ENCODE measurements at regions not wholly inside any gene's neighbourhood (a gene's known extent, or its start where the extent isn't known, plus 50 kb on each side); places are given as distances from the start of the nearest gene placed in this dataset.

GRCh38 chr2:41877114-41877678 is 170.6 kb upstream of the PKDCC start:
- Mint-ChIP-seq H3K9me3 (no peaks in the 10 kb centered on the region), H3K4me1 (ENCODE audit: low read depth) (no peaks in the 10 kb centered on the region), H3K27me3 (ENCODE audit: insufficient read depth) (peaks cover 13% of the 10 kb centered on the region), H3K36me3 (ENCODE audit: low read depth) (no peaks in the 10 kb centered on the region), H3K4me3 (no peak overlapping the region), H3K27ac (no peak overlapping the region)
- intact Hi-C loops (cut with micrococcal nuclease), result no loop called here
- no peak for DNase-seq (ENCODE audit: low spot score)

- H3K4me1 Mint-ChIP-seq (ENCODE audit: low read depth), result no peaks in the 10 kb centered on the region
- H3K27ac Mint-ChIP-seq, result no peak overlapping the region
- intact Hi-C loops (cut with micrococcal nuclease), result no loop called here
- DNase-seq (ENCODE audit: low spot score), result no peak
- no peaks in the 10 kb centered on the region for H3K36me3 Mint-ChIP-seq (ENCODE audit: low read depth)
- peaks cover 10% of the 10 kb centered on the region for H3K27me3 Mint-ChIP-seq (ENCODE audit: insufficient read depth)
- H3K4me3 Mint-ChIP-seq, result no peak overlapping the region
- no peaks in the 10 kb centered on the region for H3K9me3 Mint-ChIP-seq
Observed at GRCh38 chr2:41878056-41878455, 169.8 kb upstream of the PKDCC start.

GRCh38 chr2:41878716-41879234 is 169.0 kb upstream of the PKDCC start:
- Mint-ChIP-seq H3K27ac (no peak overlapping the region), H3K36me3 (ENCODE audit: low read depth) (no peaks in the 10 kb centered on the region), H3K4me3 (no peak overlapping the region), H3K27me3 (ENCODE audit: insufficient read depth) (peaks cover 15% of the 10 kb centered on the region), H3K9me3 (no peaks in the 10 kb centered on the region), H3K4me1 (ENCODE audit: low read depth) (no peaks in the 10 kb centered on the region)
- no peak for DNase-seq (ENCODE audit: low spot score)
- intact Hi-C loops (cut with micrococcal nuclease), result no loop called here

- H3K27me3 Mint-ChIP-seq (ENCODE audit: insufficient read depth), result peaks cover 18% of the 10 kb centered on the region
- intact Hi-C loops (cut with micrococcal nuclease), result no loop called here
- no peak for DNase-seq (ENCODE audit: low spot score)
- no peak overlapping the region for H3K4me3 Mint-ChIP-seq
- H3K27ac Mint-ChIP-seq, result no peak overlapping the region
- no peaks in the 10 kb centered on the region for H3K4me1 Mint-ChIP-seq (ENCODE audit: low read depth)
- no peaks in the 10 kb centered on the region for H3K36me3 Mint-ChIP-seq (ENCODE audit: low read depth)
- no peaks in the 10 kb centered on the region for H3K9me3 Mint-ChIP-seq
Observed at GRCh38 chr2:41879235-41879916, 168.4 kb upstream of the PKDCC start.

- H3K4me1 Mint-ChIP-seq (ENCODE audit: low read depth), result no peaks in the 10 kb centered on the region
- H3K36me3 Mint-ChIP-seq (ENCODE audit: low read depth), result no peaks in the 10 kb centered on the region
- no peaks in the 10 kb centered on the region for H3K9me3 Mint-ChIP-seq
- intact Hi-C loops (cut with micrococcal nuclease), result no loop called here
- H3K27ac Mint-ChIP-seq, result no peak overlapping the region
- DNase-seq (ENCODE audit: low spot score), result no peak
- H3K27me3 Mint-ChIP-seq (ENCODE audit: insufficient read depth), result peaks cover 20% of the 10 kb centered on the region
- no peak overlapping the region for H3K4me3 Mint-ChIP-seq
Observed at GRCh38 chr2:41880561-41881243, 167.1 kb upstream of the PKDCC start.

GRCh38 chr2:41881249-41881648 is 166.6 kb upstream of the PKDCC start:
- Mint-ChIP-seq H3K36me3 (ENCODE audit: low read depth) (no peaks in the 10 kb centered on the region), H3K27me3 (ENCODE audit: insufficient read depth) (peaks cover 20% of the 10 kb centered on the region), H3K4me1 (ENCODE audit: low read depth) (no peaks in the 10 kb centered on the region), H3K9me3 (no peaks in the 10 kb centered on the region), H3K4me3 (no peak overlapping the region), H3K27ac (no peak overlapping the region)
- no peak for DNase-seq (ENCODE audit: low spot score)
- intact Hi-C loops (cut with micrococcal nuclease), result no loop called here

GRCh38 chr2:41884718-41885117 is 163.1 kb upstream of the PKDCC start:
- Mint-ChIP-seq H3K27me3 (ENCODE audit: insufficient read depth) (peaks cover 25% of the 10 kb centered on the region), H3K9me3 (no peaks in the 10 kb centered on the region), H3K4me1 (ENCODE audit: low read depth) (no peaks in the 10 kb centered on the region), H3K4me3 (no peak overlapping the region), H3K27ac (no peak overlapping the region), H3K36me3 (ENCODE audit: low read depth) (no peaks in the 10 kb centered on the region)
- DNase-seq (ENCODE audit: low spot score), result no peak
- intact Hi-C loops (cut with micrococcal nuclease), result no loop called here

- peaks cover 28% of the 10 kb centered on the region for H3K27me3 Mint-ChIP-seq (ENCODE audit: insufficient read depth)
- no peaks in the 10 kb centered on the region for H3K9me3 Mint-ChIP-seq
- H3K4me3 Mint-ChIP-seq, result no peak overlapping the region
- intact Hi-C loops (cut with micrococcal nuclease), result no loop called here
- no peak for DNase-seq (ENCODE audit: low spot score)
- H3K27ac Mint-ChIP-seq, result no peak overlapping the region
- H3K4me1 Mint-ChIP-seq (ENCODE audit: low read depth), result no peaks in the 10 kb centered on the region
- H3K36me3 Mint-ChIP-seq (ENCODE audit: low read depth), result no peaks in the 10 kb centered on the region
Observed at GRCh38 chr2:41886145-41886664, 161.6 kb upstream of the PKDCC start.

GRCh38 chr2:41886757-41887156 is 161.1 kb upstream of the PKDCC start:
- DNase-seq (ENCODE audit: low spot score), result no peak
- H3K27me3 Mint-ChIP-seq (ENCODE audit: insufficient read depth), result peaks cover 30% of the 10 kb centered on the region
- H3K4me1 Mint-ChIP-seq (ENCODE audit: low read depth), result no peaks in the 10 kb centered on the region

GRCh38 chr2:41890341-41890740 is 157.5 kb upstream of the PKDCC start:
- Mint-ChIP-seq H3K9me3 (no peaks in the 10 kb centered on the region), H3K4me3 (no peak overlapping the region), H3K27ac (no peak overlapping the region), H3K36me3 (ENCODE audit: low read depth) (no peaks in the 10 kb centered on the region), H3K4me1 (ENCODE audit: low read depth) (no peaks in the 10 kb centered on the region), H3K27me3 (ENCODE audit: insufficient read depth) (peaks cover 20% of the 10 kb centered on the region)
- DNase-seq (ENCODE audit: low spot score), result no peak
- intact Hi-C loops (cut with micrococcal nuclease), result no loop called here

More at GRCh38 chr2:41886757-41887156, 161.1 kb upstream of the PKDCC start:
- H3K9me3 Mint-ChIP-seq, result no peaks in the 10 kb centered on the region
- no peak overlapping the region for H3K4me3 Mint-ChIP-seq
- H3K27ac Mint-ChIP-seq, result no peak overlapping the region
- no peaks in the 10 kb centered on the region for H3K36me3 Mint-ChIP-seq (ENCODE audit: low read depth)
- intact Hi-C loops (cut with micrococcal nuclease), result no loop called here

- intact Hi-C loops (cut with micrococcal nuclease), result no loop called here
- Mint-ChIP-seq H3K36me3 (ENCODE audit: low read depth) (no peaks in the 10 kb centered on the region), H3K9me3 (no peaks in the 10 kb centered on the region), H3K4me3 (no peak overlapping the region), H3K27me3 (ENCODE audit: insufficient read depth) (peaks cover 12% of the 10 kb centered on the region), H3K4me1 (ENCODE audit: low read depth) (peaks cover 16% of the 10 kb centered on the region), H3K27ac (no peak overlapping the region)
- DNase-seq (ENCODE audit: low spot score), result no peak
Observed at GRCh38 chr2:41892476-41892875, 155.3 kb upstream of the PKDCC start.

- no peak overlapping the region for H3K4me3 Mint-ChIP-seq
- intact Hi-C loops (cut with micrococcal nuclease), result no loop called here
- H3K36me3 Mint-ChIP-seq (ENCODE audit: low read depth), result no peaks in the 10 kb centered on the region
- no peak for DNase-seq (ENCODE audit: low spot score)
- H3K27ac Mint-ChIP-seq, result no peak overlapping the region
- peaks cover 15% of the 10 kb centered on the region for H3K27me3 Mint-ChIP-seq (ENCODE audit: insufficient read depth)
- peaks cover 16% of the 10 kb centered on the region for H3K4me1 Mint-ChIP-seq (ENCODE audit: low read depth)
- H3K9me3 Mint-ChIP-seq, result no peaks in the 10 kb centered on the region
Observed at GRCh38 chr2:41894563-41895333, 153.1 kb upstream of the PKDCC start.

GRCh38 chr2:41895334-41895664 is 152.5 kb upstream of the PKDCC start:
- H3K27me3 Mint-ChIP-seq (ENCODE audit: insufficient read depth), result peaks cover 12% of the 10 kb centered on the region
- H3K27ac Mint-ChIP-seq, result no peak overlapping the region
- DNase-seq (ENCODE audit: low spot score), result no peak
- no peak overlapping the region for H3K4me3 Mint-ChIP-seq
- H3K4me1 Mint-ChIP-seq (ENCODE audit: low read depth), result peaks cover 16% of the 10 kb centered on the region
- intact Hi-C loops (cut with micrococcal nuclease), result no loop called here
- H3K9me3 Mint-ChIP-seq, result no peaks in the 10 kb centered on the region
- no peaks in the 10 kb centered on the region for H3K36me3 Mint-ChIP-seq (ENCODE audit: low read depth)

All from activated T-helper 1 cell treated with anti-CD3 and anti-CD28 coated beads, Interleukin-12 subunit alpha, Interleukin-12 subunit beta, Interleukin-2, Interleukin-4 antibody, amounts not matched to agents 30 ng/mL and 10 ng/mL and 1 ng/mL, durations not matched to agents 14 hours and 24 hours and 36 hours (primary cell).